Transverse colon (tissue), 4 donors: ENCODE measurements at regions not wholly inside any gene's neighbourhood (a gene's known extent, or its start where the extent isn't known, plus 50 kb on each side); places are given as distances from the start of the nearest gene placed in this dataset.

Experiments
- CTCF ChIP-seq, 5 experiments: fragments of 200-600 bp in 3 of 5; fragments of 450-650 bp in 2 of 5; sonication (generic) in 3 of 5; IDR thresholded peaks; 1 replicate in 2 of 5; 2 replicates in 3 of 5; pipeline ENCODE4 v1.5.1; 2016 to 2017; ENCODE audit warnings: antibody characterized with exemption in 5 of 5, inconsistent platforms in 3 of 5, mild to moderate bottlenecking in 2 of 5, moderate library complexity in 1 of 5
- POLR2AphosphoS5 ChIP-seq, 3 donors: sonication (generic); formaldehyde crosslinking; IDR thresholded peaks; one replicate each; pipeline ENCODE4 v1.6.1; 2016; ENCODE audit warnings: antibody characterized with exemption in 3 of 3

GRCh38 chr10:108141064-108141463 is 976.6 kb upstream of the SORCS1 start:
- TF ChIP-seq POLR2AphosphoS5 (IDR thresholded peaks at IDR 0.05) = no peak
- TF ChIP-seq CTCF (IDR thresholded peaks at IDR 0.05) = no peak
